GM18519 (cell line): ENCODE measurements at regions not wholly inside any gene's neighbourhood (a gene's known extent, or its start where the extent isn't known, plus 50 kb on each side); places are given as distances from the start of the nearest gene placed in this dataset.

Experiments
- ATAC-seq: cut with Tn5 transposase; IDR thresholded peaks from one replicate; pipeline ENCODE4 v1.9.1; 2021; ENCODE audit warnings: mild to moderate bottlenecking, moderate library complexity; ENCODE audit not compliant: unreplicated experiment, low FRiP score

- ATAC-seq, result no peak
These were observed 83.0 kb downstream of the CXCL12 start for GRCh38 chr10:44301781-44302355.

- peak; percentile 94 for ATAC-seq
These were observed 83.9 kb downstream of the CXCL12 start for GRCh38 chr10:44300666-44301649.

- no peak for ATAC-seq
These were observed 86.2 kb downstream of the CXCL12 start for GRCh38 chr10:44298713-44299112.

- no peak for ATAC-seq
These were observed 86.9 kb downstream of the CXCL12 start for GRCh38 chr10:44297963-44298362.

- no peak for ATAC-seq
These were observed 89.2 kb downstream of the CXCL12 start for GRCh38 chr10:44295644-44296241.

- ATAC-seq, result no peak
These were observed 90.0 kb downstream of the CXCL12 start for GRCh38 chr10:44294726-44295412.

- ATAC-seq, result no peak
These were observed 91.1 kb downstream of the CXCL12 start for GRCh38 chr10:44293842-44294241.

- no peak for ATAC-seq
These were observed 91.6 kb downstream of the CXCL12 start for GRCh38 chr10:44293306-44293778.

- ATAC-seq, result no peak
These were observed 92.4 kb downstream of the CXCL12 start for GRCh38 chr10:44292390-44293002.

- no peak for ATAC-seq
These were observed 93.8 kb downstream of the CXCL12 start for GRCh38 chr10:44291091-44291490.

GRCh38 chr10:44289125-44289524 lies 95.8 kb downstream of the CXCL12 start:
- ATAC-seq, result no peak

GRCh38 chr10:44287408-44287807 lies 97.5 kb downstream of the CXCL12 start:
- ATAC-seq, result no peak

GRCh38 chr10:44284198-44285084 lies 100.5 kb downstream of the CXCL12 start:
- ATAC-seq, result no peak

GRCh38 chr10:44282626-44283300 lies 102.1 kb downstream of the CXCL12 start:
- ATAC-seq, result no peak

GRCh38 chr10:44281662-44282061 lies 103.2 kb downstream of the CXCL12 start:
- ATAC-seq, result no peak

- no peak for ATAC-seq
These were observed 103.7 kb downstream of the CXCL12 start for GRCh38 chr10:44281089-44281613.

GRCh38 chr10:44280226-44281014 lies 104.5 kb downstream of the CXCL12 start:
- ATAC-seq, result no peak
